HL-60 (cell line): ENCODE measurements at regions not wholly inside any gene's neighbourhood (a gene's known extent, or its start where the extent isn't known, plus 50 kb on each side); places are given as distances from the start of the nearest gene placed in this dataset.
"Not testable (repeated sequence)": the region's sequence is repeated elsewhere in the genome, so short reads cannot be mapped to it uniquely, and the experiment has no call there.

Experiments used
- CTCF ChIP-seq: IDR thresholded peaks from one replicate; pipeline ENCODE4 v1.5.1; 2011; ENCODE audit warnings: low read length, control low read depth, inconsistent platforms; ENCODE audit not compliant: insufficient read depth
- GABPA ChIP-seq: IDR thresholded peaks from 2 replicates; pipeline ENCODE4 v1.6.1; 2012; ENCODE audit warnings: low read depth
- POLR2AphosphoS5 ChIP-seq: IDR thresholded peaks from 2 replicates; pipeline ENCODE4 v1.6.1; 2012; ENCODE audit warnings: low read depth

GRCh38 chr20:40910436-40910835 lies 118.2 kb upstream of the TOP1 start:
- not testable (repeated sequence) for TF ChIP-seq CTCF, POLR2AphosphoS5, GABPA
